GM13976 (cell line): ENCODE measurements at regions not wholly inside any gene's neighbourhood (a gene's known extent, or its start where the extent isn't known, plus 50 kb on each side); places are given as distances from the start of the nearest gene placed in this dataset.

Experiments
- DNase-seq: peaks from one replicate; pipeline ENCODE4 v3.0.0; 2012; ENCODE audit warnings: low spot score
- in situ Hi-C: fragments of 300-500 bp; cut with MboI; formaldehyde crosslinking; loops from one replicate; pipeline ENCODE4 v1.12.0; 2022; ENCODE audit warnings: low sequenced_read_pairs, mixed read lengths, inconsistent platforms; ENCODE audit not compliant: unreplicated experiment
- TF ChIP-seq, protein P1 (sequence below): IDR thresholded peaks from 2 replicates; pipeline ENCODE4 v1.5.1; 2012; ENCODE audit warnings: borderline replicate concordance, mild to moderate bottlenecking; ENCODE audit not compliant: insufficient read depth; ENCODE audit errors: extremely low read depth, missing control alignments, control extremely low read depth

DNA sequence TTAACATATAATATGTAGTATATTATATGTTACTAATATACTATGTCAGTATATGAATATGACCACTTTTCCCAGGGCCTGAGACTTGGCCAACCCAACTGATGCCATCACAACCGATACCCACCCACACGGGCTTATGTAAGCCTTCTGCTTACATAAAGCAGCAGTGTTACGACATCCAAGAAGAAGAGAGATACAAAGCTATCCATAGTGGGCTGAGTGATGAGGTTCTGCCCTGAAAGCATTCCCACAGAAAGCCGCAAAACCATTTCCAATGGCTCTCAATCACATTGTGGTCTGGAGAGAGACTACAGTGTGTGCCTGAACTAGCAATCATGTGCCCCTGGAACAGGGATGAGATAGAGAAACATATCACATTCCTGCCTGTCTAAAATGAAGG is 177.9 kb downstream of the PLOD2 start:
- no peak for DNase-seq
- in situ Hi-C loops: no loop called here

More for the DNA sequence above, 177.9 kb downstream of the PLOD2 start:
- TF ChIP-seq, protein P1, sequence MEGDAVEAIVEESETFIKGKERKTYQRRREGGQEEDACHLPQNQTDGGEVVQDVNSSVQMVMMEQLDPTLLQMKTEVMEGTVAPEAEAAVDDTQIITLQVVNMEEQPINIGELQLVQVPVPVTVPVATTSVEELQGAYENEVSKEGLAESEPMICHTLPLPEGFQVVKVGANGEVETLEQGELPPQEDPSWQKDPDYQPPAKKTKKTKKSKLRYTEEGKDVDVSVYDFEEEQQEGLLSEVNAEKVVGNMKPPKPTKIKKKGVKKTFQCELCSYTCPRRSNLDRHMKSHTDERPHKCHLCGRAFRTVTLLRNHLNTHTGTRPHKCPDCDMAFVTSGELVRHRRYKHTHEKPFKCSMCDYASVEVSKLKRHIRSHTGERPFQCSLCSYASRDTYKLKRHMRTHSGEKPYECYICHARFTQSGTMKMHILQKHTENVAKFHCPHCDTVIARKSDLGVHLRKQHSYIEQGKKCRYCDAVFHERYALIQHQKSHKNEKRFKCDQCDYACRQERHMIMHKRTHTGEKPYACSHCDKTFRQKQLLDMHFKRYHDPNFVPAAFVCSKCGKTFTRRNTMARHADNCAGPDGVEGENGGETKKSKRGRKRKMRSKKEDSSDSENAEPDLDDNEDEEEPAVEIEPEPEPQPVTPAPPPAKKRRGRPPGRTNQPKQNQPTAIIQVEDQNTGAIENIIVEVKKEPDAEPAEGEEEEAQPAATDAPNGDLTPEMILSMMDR: no peak
